DND-41 (cell line): ENCODE measurements at regions not wholly inside any gene's neighbourhood (a gene's known extent, or its start where the extent isn't known, plus 50 kb on each side); places are given as distances from the start of the nearest gene placed in this dataset.

ENCODE experiments used
- EZH2 ChIP-seq: IDR thresholded peaks from 3 replicates; pipeline ENCODE4 v1.6.1; 2012; ENCODE audit warnings: borderline replicate concordance, low read depth, mild to moderate bottlenecking, moderate library complexity, low read length, inconsistent platforms; ENCODE audit not compliant: severe bottlenecking
- TF ChIP-seq, protein P1 (sequence below): IDR thresholded peaks from 2 replicates; pipeline ENCODE4 v1.5.1; 2012; ENCODE audit warnings: borderline replicate concordance, low read length, moderate library complexity, mild to moderate bottlenecking; ENCODE audit not compliant: poor library complexity, severe bottlenecking; ENCODE audit errors: extremely low read depth

- TF ChIP-seq, protein P1, sequence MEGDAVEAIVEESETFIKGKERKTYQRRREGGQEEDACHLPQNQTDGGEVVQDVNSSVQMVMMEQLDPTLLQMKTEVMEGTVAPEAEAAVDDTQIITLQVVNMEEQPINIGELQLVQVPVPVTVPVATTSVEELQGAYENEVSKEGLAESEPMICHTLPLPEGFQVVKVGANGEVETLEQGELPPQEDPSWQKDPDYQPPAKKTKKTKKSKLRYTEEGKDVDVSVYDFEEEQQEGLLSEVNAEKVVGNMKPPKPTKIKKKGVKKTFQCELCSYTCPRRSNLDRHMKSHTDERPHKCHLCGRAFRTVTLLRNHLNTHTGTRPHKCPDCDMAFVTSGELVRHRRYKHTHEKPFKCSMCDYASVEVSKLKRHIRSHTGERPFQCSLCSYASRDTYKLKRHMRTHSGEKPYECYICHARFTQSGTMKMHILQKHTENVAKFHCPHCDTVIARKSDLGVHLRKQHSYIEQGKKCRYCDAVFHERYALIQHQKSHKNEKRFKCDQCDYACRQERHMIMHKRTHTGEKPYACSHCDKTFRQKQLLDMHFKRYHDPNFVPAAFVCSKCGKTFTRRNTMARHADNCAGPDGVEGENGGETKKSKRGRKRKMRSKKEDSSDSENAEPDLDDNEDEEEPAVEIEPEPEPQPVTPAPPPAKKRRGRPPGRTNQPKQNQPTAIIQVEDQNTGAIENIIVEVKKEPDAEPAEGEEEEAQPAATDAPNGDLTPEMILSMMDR: no peak
- TF ChIP-seq EZH2: no peak
Measured at GRCh38 chr13:37482331-37482730, 116.2 kb downstream of the POSTN start.
